HS-5 (cell line): ENCODE measurements at regions not wholly inside any gene's neighbourhood (a gene's known extent, or its start where the extent isn't known, plus 50 kb on each side); places are given as distances from the start of the nearest gene placed in this dataset.

Experiments
- DNase-seq: peaks from one replicate; pipeline ENCODE4 v3.0.0-alpha.2; 2012; ENCODE audit warnings: low read depth

DNA sequence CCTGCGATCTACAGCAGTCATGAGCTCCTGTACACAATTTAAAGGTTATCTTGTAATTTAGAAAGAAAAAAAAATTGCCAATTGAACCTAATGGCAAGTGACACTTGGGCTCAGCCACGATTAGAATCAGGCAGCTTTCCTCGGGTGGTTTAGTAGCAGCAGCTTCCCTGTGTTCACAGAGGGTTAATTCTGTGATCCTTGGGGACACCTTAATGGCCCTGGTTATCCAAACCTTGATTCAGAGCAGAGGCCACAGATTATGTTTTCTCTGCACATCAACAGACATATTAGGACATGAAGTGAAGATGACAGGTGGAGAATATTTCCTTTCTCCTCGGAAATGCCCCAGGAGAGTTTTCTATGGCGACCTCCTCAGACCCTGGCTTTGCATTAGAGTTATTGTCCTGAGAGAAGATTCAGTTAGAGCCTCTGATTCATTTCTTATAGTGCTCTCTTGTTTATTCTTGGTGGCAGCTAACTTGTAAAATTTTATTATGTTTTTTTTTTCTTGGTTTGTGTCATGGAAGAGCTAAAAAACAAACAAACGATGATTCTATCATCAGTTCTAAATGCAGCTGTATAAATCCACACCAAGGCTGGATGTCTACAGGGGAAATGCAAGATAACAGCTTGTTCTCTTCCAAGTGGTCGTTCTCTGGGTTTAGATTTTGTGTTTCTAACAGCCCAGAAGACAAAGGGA is 351.2 kb upstream of the DYNLRB2 start:
- no peak for DNase-seq

DNA sequence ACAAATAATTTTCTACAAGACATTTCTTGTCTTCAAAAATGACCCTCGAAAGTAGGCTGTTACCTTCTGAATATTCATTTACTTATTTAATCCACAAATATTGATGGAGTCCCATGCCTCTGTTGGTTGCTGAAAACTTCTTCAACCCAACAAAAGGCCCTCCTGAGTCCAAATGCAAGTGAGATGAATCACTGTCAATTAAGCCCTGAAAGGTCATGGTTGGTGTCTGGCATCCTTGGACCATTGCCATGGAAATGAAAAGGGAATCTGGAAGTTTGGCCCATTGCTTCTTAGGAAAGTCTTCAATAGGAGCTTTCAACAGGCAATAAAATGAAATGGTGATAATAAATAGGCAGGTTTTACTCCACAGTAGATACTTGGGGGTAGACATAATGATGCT is 364.7 kb upstream of the DYNLRB2 start:
- peak; percentile 29 for DNase-seq

- no peak for DNase-seq
Observed at GRCh38 chr16:80175011-80175410, 365.8 kb upstream of the DYNLRB2 start.

DNA sequence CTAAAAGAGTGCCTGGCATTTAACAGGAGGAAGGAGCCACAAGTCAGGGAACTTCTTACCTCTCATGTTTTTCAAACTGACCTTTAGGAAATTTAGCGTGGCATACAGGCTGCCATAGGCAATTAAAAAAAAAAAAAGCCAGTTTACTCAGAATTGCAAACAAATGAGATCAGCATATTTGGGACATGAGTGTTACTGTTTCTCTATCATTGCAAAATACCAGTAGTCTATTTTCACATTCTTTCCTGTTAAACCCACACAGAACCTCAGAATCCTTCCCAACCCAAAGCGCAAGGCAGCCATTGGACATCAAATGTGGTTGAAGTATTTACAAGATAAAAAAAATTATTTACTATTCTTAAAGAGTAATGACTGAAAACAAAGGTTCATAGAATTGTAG is 366.4 kb upstream of the DYNLRB2 start:
- peak; percentile 45 for DNase-seq

DNA sequence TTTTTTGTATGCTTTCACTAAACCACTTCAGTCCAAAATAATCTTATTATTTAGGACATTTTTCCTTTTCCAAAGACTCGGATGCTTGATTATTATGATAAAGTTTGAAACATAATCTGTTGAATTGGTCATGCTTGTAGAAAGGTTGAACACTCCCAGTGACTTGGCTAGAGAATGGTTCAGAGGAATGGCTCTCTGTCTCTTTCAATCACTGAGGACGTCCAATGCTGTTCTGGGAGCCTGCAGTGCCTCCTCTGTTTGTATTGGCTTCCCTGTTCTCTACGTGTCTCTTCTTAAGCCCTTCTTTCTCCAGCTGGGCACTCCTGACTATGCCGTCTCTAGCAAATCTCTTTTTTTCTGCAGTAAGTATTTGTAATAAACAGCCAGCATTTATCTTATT is 369.0 kb upstream of the DYNLRB2 start:
- no peak for DNase-seq

DNA sequence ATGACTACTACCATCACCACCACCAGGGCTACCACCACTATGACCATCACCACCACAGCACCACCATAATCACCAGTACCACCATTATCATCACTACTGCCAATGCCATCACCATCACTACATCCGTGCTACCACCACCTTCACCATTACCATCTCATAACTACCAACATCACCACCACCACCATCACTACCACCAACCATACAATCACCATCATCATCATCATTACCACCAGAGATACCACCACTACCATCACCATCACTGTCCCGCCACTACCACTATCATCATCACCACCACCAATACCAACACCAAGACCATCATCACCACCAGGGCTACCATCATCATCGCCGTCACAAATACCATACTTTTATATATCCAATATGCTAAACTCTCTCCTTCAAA is 369.6 kb upstream of the DYNLRB2 start:
- DNase-seq = no peak

GRCh38 chr16:80167657-80168390 is 373.0 kb upstream of the DYNLRB2 start:
- DNase-seq = no peak

DNA sequence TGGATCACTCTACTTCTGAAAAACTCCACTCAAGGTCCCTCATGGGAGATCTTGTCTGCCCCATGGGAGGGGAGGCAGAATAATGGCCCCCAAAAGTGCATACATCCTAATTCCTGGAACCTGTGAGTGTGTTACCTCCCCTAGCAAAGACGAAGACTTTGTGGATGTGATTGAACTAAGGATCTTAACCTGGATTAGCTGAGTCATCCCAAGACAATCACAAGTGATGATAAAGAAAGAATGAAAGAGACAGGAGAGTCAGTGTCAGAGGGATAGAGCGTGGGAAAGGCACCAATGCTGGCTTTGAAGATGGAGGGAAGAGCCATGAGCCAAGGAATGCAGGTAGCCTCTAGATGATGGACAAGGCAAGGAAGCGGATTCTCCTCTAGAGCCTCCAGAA is 374.7 kb upstream of the DYNLRB2 start:
- DNase-seq = no peak

DNA sequence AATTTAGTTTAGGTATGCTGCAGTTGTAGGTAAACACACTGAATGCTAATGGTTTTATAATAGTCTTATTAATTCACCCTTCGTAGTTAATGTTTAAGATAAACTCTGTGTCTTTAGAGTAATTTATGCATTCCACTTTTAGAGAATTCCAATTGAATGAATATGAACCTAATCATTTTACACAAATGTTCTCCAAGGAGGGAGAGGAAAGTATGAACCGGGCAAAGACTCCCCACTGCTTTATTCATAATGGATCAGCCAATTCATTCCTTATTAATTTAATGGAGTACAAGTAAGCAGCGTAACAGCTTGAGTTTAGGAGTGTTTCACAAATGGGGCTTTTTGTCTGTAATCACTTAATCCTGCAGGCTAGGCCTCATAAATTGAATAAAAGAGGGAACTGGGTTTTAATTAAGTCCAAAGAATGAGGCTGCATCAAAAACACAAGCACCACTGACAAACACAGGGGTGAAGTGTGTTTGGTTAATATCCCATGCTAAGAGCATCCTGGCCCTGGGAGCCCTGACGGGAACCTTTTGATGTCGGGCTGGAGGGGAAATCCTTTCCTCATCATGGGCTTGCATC is 375.7 kb upstream of the DYNLRB2 start:
- DNase-seq = no peak

DNA sequence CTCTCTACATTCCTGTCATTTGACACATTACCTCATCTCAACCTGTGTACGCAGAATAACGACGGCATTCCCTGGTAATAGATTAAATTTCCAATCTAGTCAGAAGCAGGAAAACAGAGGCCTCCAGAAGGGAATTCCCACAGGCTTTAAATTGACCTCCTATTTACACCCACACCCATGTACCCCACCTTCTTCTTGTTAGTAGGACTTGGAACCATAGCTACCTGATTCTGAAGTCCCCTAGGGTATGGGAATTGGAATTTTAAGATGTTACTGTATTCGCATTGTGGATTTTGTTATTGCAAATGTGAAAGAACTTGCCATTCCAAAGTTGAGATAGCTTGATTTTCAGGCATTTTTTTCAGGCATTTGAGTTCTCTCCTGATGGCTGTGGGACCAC is 377.5 kb upstream of the DYNLRB2 start:
- no peak for DNase-seq

DNA sequence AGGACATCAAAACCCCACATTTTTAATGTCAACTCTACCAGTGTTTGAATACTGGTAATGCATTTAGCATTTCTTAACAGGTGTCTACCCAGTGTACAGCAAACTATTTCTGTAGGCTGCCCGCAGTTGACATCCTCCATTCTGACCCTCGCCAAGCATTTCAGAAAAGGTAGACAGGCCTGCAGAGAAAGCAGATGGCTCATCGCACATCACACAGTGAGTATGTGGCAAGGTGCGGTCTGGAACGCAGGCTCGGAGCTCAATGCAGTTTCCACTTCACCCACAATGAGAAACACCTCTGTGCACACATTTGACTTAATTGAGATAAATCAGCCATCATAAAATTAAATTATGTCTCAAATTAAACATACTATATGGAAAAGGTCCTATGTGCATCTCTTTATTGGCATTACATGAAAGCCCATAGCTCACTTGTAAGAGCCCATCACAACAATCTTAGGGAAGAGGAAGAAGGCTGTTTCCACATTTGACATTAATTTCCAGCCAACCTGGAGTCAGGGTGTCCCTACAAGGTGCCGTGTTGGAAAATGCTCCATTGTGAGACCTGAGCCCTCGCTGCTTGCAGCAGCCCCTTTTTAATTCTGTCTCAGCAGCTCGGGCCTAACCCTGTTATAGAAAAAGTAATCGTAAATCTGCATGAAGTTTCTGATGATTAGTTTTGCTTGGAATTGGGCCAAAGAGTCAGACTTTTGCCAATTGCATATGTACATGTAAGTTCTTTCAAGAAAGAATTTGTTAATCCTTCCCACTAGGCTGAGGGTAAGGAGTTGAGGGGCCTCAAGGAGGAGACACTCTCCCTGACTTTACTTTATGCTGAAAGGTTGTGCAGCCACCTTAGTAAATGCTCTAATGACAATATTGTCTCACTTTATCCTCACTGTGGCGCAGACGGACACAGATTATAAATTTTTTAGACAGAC is 378.7 kb upstream of the DYNLRB2 start:
- no peak for DNase-seq

DNA sequence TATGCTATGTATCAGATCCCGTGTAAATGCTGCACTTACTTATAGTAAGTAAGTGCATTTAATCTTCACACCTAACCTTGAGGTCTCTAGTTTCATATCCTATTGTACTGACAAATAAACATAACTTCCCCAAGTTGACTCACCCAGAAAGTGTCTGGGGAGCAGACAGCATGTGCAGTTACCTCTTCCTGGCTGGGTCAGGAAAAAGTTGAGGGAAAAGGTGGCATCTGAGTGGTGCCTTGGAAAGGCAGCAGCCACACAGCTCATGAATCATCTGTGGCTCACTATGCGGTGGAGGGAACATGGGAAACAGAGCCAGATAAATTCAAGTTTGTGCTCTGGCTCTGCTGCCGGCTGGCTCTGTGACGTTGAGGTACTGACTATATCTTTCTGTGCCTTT is 382.0 kb upstream of the DYNLRB2 start:
- peak; percentile 47 for DNase-seq

DNA sequence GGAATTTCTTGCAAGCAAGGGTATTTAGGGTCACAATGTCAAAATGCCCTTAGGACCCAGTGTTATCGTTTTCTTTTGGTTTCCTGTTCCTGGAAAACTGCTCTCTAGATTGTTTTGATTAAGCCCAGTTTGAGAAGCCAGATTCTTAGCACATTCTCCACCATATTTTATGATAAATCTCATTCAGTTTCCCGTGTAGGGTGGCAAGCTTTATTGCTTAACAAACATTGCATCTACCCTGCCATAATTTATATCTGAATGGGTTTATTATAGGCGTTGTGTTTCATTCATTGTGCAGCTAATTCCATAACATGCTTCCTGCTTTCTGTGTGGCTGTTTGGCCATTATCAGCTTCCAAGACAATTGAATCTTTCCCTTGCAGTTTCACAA is 389.1 kb upstream of the DYNLRB2 start:
- DNase-seq = no peak

DNA sequence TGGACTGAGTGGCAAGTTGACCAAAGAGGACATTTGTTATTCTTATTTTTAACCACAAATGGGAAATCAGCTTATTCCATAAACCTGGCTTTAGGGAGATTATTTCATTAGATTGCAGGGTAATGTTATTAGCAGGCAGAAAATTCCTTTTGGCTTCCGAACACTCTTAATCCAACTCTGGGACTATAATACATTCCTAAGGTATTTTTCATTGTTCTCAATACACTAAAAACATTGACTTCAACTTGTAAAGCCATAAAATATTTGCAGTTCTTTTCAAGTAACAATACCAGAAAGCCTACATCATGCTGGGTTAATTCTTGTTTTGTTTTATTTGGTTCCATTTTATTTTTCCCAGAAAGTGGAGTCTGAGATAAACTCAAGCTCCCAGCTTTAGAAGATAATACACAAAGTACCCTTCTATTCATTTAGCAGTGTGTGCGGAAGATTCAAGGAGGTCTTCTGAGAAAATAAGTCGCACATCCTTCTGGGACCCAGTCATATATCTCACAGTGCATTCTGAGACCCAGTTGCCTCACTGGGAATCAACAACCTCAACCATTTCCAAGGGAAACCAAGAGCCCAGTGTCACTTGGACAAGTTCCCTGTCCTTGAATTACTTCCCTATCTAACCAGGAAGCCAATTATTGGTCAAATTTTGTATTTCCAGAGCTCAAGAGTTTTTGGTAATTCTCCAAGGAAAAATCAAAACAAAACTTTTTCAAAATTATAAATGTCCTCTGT is 389.6 kb upstream of the DYNLRB2 start:
- no peak for DNase-seq

GRCh38 chr16:80148826-80149225 is 392.0 kb upstream of the DYNLRB2 start:
- no peak for DNase-seq

- no peak for DNase-seq
Observed at GRCh38 chr16:80147026-80147655, 393.7 kb upstream of the DYNLRB2 start.

DNA sequence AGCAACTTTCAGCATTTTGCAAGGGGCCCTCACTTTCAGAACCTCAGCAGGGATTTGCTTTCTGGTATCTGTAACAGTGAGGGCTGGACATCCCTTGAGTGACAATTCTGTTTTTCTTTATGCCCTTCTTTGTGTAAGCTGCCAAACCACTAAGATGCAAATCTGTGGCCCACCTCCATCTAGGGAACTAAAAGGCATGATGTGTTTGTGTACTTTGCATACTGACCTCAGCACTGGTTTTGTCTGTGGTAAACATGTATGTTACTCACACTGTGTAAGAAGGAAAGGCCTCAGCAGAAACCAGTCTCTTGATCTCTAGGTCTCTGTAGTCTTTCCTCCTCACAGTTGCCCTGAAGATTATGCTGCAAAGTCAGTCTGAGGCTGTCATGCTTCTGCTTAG is 396.6 kb upstream of the DYNLRB2 start:
- DNase-seq = no peak

DNA sequence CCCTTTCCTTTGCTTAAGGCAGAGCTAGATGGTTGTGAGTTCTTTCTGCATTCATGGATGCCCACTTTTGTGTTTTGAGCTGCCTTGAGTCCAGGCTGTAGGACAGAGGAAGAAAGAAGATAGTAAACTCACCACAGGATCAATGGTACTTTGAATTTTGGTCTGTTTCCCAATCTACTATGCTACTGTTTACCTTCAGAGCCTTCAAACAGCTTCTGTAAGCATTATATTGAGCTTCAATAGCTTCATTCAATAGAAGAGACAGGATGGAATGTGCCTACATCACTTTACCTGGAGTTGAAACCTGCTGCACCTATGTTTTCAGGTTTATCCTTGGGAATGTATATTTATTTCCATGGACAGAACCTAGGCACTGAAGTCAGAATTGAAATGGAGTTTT is 397.9 kb upstream of the DYNLRB2 start:
- no peak for DNase-seq

DNA sequence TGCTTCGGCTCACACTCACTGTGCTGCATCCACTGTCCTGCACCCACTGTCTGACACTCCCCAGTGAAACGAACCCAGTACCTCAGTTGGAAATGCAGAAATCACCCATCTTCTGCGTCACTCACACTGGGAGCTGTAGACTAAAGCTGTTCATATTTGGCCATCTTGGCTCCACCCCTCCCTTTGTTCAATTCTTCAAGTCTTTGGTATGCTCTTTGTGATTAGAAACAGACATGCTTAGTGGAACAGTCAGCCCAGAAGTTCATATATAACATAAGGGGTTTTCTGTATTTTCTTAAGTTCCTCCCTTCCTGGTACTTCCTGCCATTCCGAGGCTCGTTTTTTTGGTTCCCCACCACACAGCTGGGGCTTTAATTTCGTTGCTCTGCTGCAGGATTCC is 398.5 kb upstream of the DYNLRB2 start:
- DNase-seq = no peak

- DNase-seq = no peak
Observed at GRCh38 chr16:80129791-80130190, 411.0 kb upstream of the DYNLRB2 start.

DNA sequence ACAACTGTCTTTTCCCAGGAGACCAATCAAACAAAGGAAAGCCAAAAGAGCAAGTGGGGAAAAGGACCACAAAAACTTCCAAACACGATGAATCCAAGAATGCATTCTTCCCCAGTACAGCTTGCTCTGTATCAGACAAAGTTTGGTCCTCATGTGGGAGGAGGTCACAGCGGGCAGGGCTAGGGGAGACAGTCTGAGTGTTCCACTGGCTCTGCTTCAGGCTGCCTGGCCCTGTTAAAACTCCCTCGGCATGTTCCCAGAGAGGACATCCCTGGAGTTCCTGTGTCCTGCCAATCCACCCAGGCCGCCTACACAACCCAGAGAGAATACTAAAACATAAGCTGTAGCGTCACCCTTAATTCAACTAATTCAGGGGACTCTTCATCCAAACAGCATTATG is 415.1 kb upstream of the DYNLRB2 start:
- DNase-seq = no peak
